ENCODE measurements at regions not wholly inside any gene's neighbourhood (a gene's known extent, or its start where the extent isn't known, plus 50 kb on each side); places are given as distances from the start of the nearest gene placed in this dataset.
A peak's percentile ranks its signal among the peaks of the same experiment; 100 is the strongest.

DNA sequence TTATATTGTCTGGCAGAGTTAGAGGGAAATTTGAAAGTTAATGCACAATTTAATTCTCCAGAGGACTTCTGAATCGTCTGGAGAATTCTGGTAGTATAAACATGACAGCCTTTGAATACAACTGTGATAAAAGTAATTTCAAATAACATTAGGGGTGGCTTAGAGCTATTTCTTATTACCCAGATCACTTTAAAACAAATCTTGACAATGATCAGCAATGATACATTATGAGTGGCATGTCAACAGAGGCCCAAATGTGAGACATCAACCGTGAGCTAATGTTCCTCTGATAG is 259.1 kb downstream of the HACE1 start:
- no peaks in the 10 kb centered on the region for H3K79me2 ChIP-seq (ENCODE audit: control insufficient read depth, insufficient read depth, low read length)
- H3K4me1 ChIP-seq (ENCODE audit: control insufficient read depth, extremely low read depth, insufficient read depth, low read length), result peaks cover 3% of the 10 kb centered on the region
- BruUV-seq (replicated peaks), result no TSS peak
- no peak for FAIRE-seq
- no peaks in the 10 kb centered on the region for H3K9me3 ChIP-seq (replicated peaks; ENCODE audit: control insufficient read depth, insufficient read depth, low read length)
- H3K9ac ChIP-seq (replicated peaks; ENCODE audit: extremely low read depth, insufficient read depth, low read length), result no peak overlapping the region
- no peak overlapping the region for H2AFZ ChIP-seq (ENCODE audit: low read depth, low read length)
- H3K27ac ChIP-seq (ENCODE audit: insufficient read depth, low read depth, low read length), result no peak overlapping the region
- no peak overlapping the region for H3K4me3 ChIP-seq (replicated peaks in 1 of 3; ENCODE audit: insufficient read depth in 1 of 3, low read depth in 1 of 3, low read length in 3 of 3)
- no peaks in the 10 kb centered on the region for H3K9me1 ChIP-seq (replicated peaks; ENCODE audit: control insufficient read depth, extremely low read depth, insufficient read depth, low read length)
- intact Hi-C loops (cut with micrococcal nuclease) (no loop called here), dilution Hi-C loops (cut with MboI; ENCODE audit: extremely low pct_ligation_motif_present, low sequenced_read_pairs) (no loop called here)
- CTCF ChIA-PET, result interaction anchor here (0.8 kb wide), 1 partner anchor 75 kb away, joined by 3 read pairs; no protein-coding TSS in a partner anchor
- peaks cover 3 to 4% of the 10 kb centered on the region in 2 experiments for H3K27me3 ChIP-seq (ENCODE audit: control insufficient read depth in 2 of 2, insufficient read depth in 2 of 2, low read length in 2 of 2)
- TF ChIP-seq POLR2AphosphoS5 (IDR thresholded peaks at IDR 0.05; ENCODE audit: insufficient read depth, low read depth, low read length), result no peak
- TF ChIP-seq EZH2 (IDR thresholded peaks at IDR 0.05; ENCODE audit: borderline replicate concordance, low read depth, low read length, severe bottlenecking), result no peak
- no peak overlapping the region for H3K4me2 ChIP-seq (ENCODE audit: insufficient read depth, low read length)
- POLR2A ChIA-PET, result no interaction called here
- peaks cover 2% of the 10 kb centered on the region for H4K20me1 ChIP-seq (replicated peaks; ENCODE audit: control insufficient read depth, extremely low read depth, insufficient read depth, low read length)
- DNase-seq (ENCODE audit: low read depth, low spot score), result no peak
- no peaks in the 10 kb centered on the region for H3K36me3 ChIP-seq (ENCODE audit: control insufficient read depth in 2 of 2, extremely low read depth in 1 of 2, insufficient read depth in 2 of 2, low read length in 2 of 2)

- dilution Hi-C loops (cut with MboI; ENCODE audit: extremely low pct_ligation_motif_present, low sequenced_read_pairs) (no loop called here), intact Hi-C loops (cut with micrococcal nuclease) (no loop called here)
- Histone ChIP-seq H3K4me3 (replicated peaks in 1 of 3; ENCODE audit: insufficient read depth in 1 of 3, low read depth in 1 of 3, low read length in 3 of 3) (no peak overlapping the region), H3K36me3 (ENCODE audit: control insufficient read depth in 2 of 2, extremely low read depth in 1 of 2, insufficient read depth in 2 of 2, low read length in 2 of 2) (no peaks in the 10 kb centered on the region), H3K9ac (replicated peaks; ENCODE audit: extremely low read depth, insufficient read depth, low read length) (no peak overlapping the region), H4K20me1 (replicated peaks; ENCODE audit: control insufficient read depth, extremely low read depth, insufficient read depth, low read length) (peaks cover 2% of the 10 kb centered on the region), H3K4me2 (ENCODE audit: insufficient read depth, low read length) (peak overlapping the region; percentile 39), H3K9me1 (replicated peaks; ENCODE audit: control insufficient read depth, extremely low read depth, insufficient read depth, low read length) (no peaks in the 10 kb centered on the region), H2AFZ (ENCODE audit: low read depth, low read length) (no peak overlapping the region), H3K79me2 (ENCODE audit: control insufficient read depth, insufficient read depth, low read length) (no peaks in the 10 kb centered on the region), H3K27me3 (ENCODE audit: control insufficient read depth in 2 of 2, insufficient read depth in 2 of 2, low read length in 2 of 2) (peaks cover 3 to 4% of the 10 kb centered on the region in 2 experiments), H3K27ac (ENCODE audit: insufficient read depth, low read depth, low read length) (no peak overlapping the region), H3K4me1 (ENCODE audit: control insufficient read depth, extremely low read depth, insufficient read depth, low read length) (peaks cover 3% of the 10 kb centered on the region), H3K9me3 (replicated peaks; ENCODE audit: control insufficient read depth, insufficient read depth, low read length) (no peaks in the 10 kb centered on the region)
- peak; percentile 72 for DNase-seq (ENCODE audit: low read depth, low spot score)
- no peak for TF ChIP-seq MYC (IDR thresholded peaks at IDR 0.05; ENCODE audit: low read depth, low read length)
- TF ChIP-seq, protein P1, sequence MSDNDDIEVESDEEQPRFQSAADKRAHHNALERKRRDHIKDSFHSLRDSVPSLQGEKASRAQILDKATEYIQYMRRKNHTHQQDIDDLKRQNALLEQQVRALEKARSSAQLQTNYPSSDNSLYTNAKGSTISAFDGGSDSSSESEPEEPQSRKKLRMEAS (IDR thresholded peaks at IDR 0.05; ENCODE audit: insufficient read depth, insufficient read length), result no peak
- no peak for TF ChIP-seq POLR2A (IDR thresholded peaks at IDR 0.05; ENCODE audit: low read depth, low read length)
- TF ChIP-seq FOS (IDR thresholded peaks at IDR 0.05; ENCODE audit: borderline replicate concordance, insufficient read depth, low read length), result peak; percentile 51
- TF ChIP-seq POLR2AphosphoS5 (IDR thresholded peaks at IDR 0.05; ENCODE audit: insufficient read depth, low read depth, low read length), result no peak
- peak; percentile 18 for TF ChIP-seq JUN (IDR thresholded peaks at IDR 0.05; ENCODE audit: borderline replicate concordance, insufficient read depth, insufficient read length, low read depth)
- TF ChIP-seq, protein P2, sequence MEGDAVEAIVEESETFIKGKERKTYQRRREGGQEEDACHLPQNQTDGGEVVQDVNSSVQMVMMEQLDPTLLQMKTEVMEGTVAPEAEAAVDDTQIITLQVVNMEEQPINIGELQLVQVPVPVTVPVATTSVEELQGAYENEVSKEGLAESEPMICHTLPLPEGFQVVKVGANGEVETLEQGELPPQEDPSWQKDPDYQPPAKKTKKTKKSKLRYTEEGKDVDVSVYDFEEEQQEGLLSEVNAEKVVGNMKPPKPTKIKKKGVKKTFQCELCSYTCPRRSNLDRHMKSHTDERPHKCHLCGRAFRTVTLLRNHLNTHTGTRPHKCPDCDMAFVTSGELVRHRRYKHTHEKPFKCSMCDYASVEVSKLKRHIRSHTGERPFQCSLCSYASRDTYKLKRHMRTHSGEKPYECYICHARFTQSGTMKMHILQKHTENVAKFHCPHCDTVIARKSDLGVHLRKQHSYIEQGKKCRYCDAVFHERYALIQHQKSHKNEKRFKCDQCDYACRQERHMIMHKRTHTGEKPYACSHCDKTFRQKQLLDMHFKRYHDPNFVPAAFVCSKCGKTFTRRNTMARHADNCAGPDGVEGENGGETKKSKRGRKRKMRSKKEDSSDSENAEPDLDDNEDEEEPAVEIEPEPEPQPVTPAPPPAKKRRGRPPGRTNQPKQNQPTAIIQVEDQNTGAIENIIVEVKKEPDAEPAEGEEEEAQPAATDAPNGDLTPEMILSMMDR (IDR thresholded peaks at IDR 0.05; ENCODE audit: extremely low read depth in 1 of 2, insufficient read depth in 1 of 2, low read depth in 1 of 2, low read length in 2 of 2), result no peak
- TF ChIP-seq GATA2 (IDR thresholded peaks at IDR 0.05; ENCODE audit: insufficient read depth, insufficient read length, low read depth, low read length), result no peak
- no peak for TF ChIP-seq EZH2 (IDR thresholded peaks at IDR 0.05; ENCODE audit: borderline replicate concordance, low read depth, low read length, severe bottlenecking)
- BruUV-seq (replicated peaks), result no TSS peak
- CTCF ChIA-PET, result no interaction called here
- POLR2A ChIA-PET, result no interaction called here
- FAIRE-seq, result peak; percentile 70
Measured at GRCh38 chr6:104599821-104600638, 259.7 kb downstream of the HACE1 start.

Data from endothelial cell of umbilical vein (primary cell).